B cell (primary cell): ENCODE measurements at regions not wholly inside any gene's neighbourhood (a gene's known extent, or its start where the extent isn't known, plus 50 kb on each side); places are given as distances from the start of the nearest gene placed in this dataset.

Experiments used
- ATAC-seq: fragments of 200-7000 bp; cut with Tn5 transposase; one replicate; pipeline ENCODE4 v1.10.0; 2021; ENCODE audit warnings: low read depth, mild to moderate bottlenecking, moderate number of reproducible peaks, moderate library complexity
- CTCF ChIA-PET: fragments of 350-600 bp; sonication (Branson Sonifier 250); formaldehyde crosslinking; loops from one replicate; lab custom pipeline; 2021; ENCODE audit warnings: antibody characterized with exemption, inconsistent platforms; lab: Charles Lee
- POLR2A ChIA-PET: fragments of 350-600 bp; sonication (Branson Sonifier 250); formaldehyde crosslinking; loops from one replicate; lab custom pipeline; 2021; ENCODE audit warnings: antibody characterized with exemption; lab: Charles Lee
- DNase-seq: peaks from one replicate; pipeline ENCODE4 v3.0.0; 2013
- H2AFZ ChIP-seq: 2 replicates; pipeline ENCODE4 v1.6.1; 2012; ENCODE audit warnings: mild to moderate bottlenecking, low read depth, low read length; ENCODE audit not compliant: insufficient read depth, poor library complexity, severe bottlenecking
- H3K27ac ChIP-seq, 2 donors: 1 replicate in 1 of 2; 2 replicates in 1 of 2; pipeline ENCODE4 v1.5.1; 2012 to 2013; ENCODE audit warnings: low read length in 2 of 2, mild to moderate bottlenecking in 2 of 2, moderate library complexity in 1 of 2
- H3K27me3 ChIP-seq, 4 experiments: fragments of 200-600 bp in 1 of 4; sonication (generic) in 1 of 4; replicated peaks in 1 of 4; 1 replicate in 2 of 4; 2 replicates in 2 of 4; pipeline versions ENCODE4 v1.6.1 to v1.7.0; 2013 to 2016; ENCODE audit warnings: low read length in 3 of 4, mild to moderate bottlenecking in 2 of 4, mixed read lengths in 1 of 4, moderate library complexity in 1 of 4; ENCODE audit not compliant: insufficient read depth in 4 of 4, control insufficient read depth in 3 of 4; ENCODE audit errors: control extremely low read depth in 1 of 4
- H3K36me3 ChIP-seq, 2 experiments: replicated peaks in 1 of 2; 1 replicate in 1 of 2; 2 replicates in 1 of 2; pipeline versions ENCODE4 v1.6.1 to v1.7.1; 2013; ENCODE audit warnings: low read length in 1 of 2; ENCODE audit not compliant: insufficient read depth in 2 of 2, control insufficient read depth in 1 of 2; ENCODE audit errors: control extremely low read depth in 1 of 2, extremely low read depth in 1 of 2
- H3K4me1 ChIP-seq, 2 donors: fragments of 200-600 bp in 1 of 2; sonication (generic) in 1 of 2; 1 replicate in 1 of 2; 2 replicates in 1 of 2; pipeline versions ENCODE4 v1.5.1 to v1.6.1; 2013 to 2017; ENCODE audit warnings: low read length in 2 of 2; ENCODE audit not compliant: control insufficient read depth in 2 of 2, insufficient read depth in 2 of 2
- H3K4me2 ChIP-seq: replicated peaks from 2 replicates; pipeline ENCODE3; 2012; ENCODE audit warnings: mild to moderate bottlenecking, low read depth, low read length; ENCODE audit not compliant: poor library complexity, severe bottlenecking
- H3K4me3 ChIP-seq, 5 experiments: fragments of 200-600 bp in 1 of 5; sonication (generic) in 1 of 5; 1 replicate in 3 of 5; 2 replicates in 2 of 5; pipeline versions ENCODE4 v1.5.1 to v1.7.0; 2011 to 2016; ENCODE audit warnings: low read length in 4 of 5, mild to moderate bottlenecking in 4 of 5, low read depth in 2 of 5, control low read depth in 1 of 5, moderate library complexity in 1 of 5; ENCODE audit not compliant: insufficient read depth in 1 of 5; ENCODE audit errors: control extremely low read depth in 1 of 5, extremely low read depth in 1 of 5
- H3K79me2 ChIP-seq: fragments of 200-600 bp; sonication (generic); one replicate; pipeline ENCODE4 v1.6.0; 2016; ENCODE audit warnings: low read length; ENCODE audit not compliant: control insufficient read depth, insufficient read depth
- H3K9ac ChIP-seq: fragments of 200-600 bp; sonication (generic); 2 replicates; pipeline ENCODE4 v1.6.1; 2017; ENCODE audit warnings: mild to moderate bottlenecking, low read length, moderate library complexity
- H3K9me3 ChIP-seq, 3 donors: one replicate each; pipeline versions ENCODE4 v1.6.1 to v1.7.1; 2013; ENCODE audit warnings: low read length in 2 of 3; ENCODE audit not compliant: control insufficient read depth in 2 of 3, insufficient read depth in 1 of 3; ENCODE audit errors: control extremely low read depth in 1 of 3
- H4K20me1 ChIP-seq: 2 replicates; pipeline ENCODE4 v1.6.0; 2012; ENCODE audit warnings: mild to moderate bottlenecking, low read length; ENCODE audit not compliant: insufficient read depth, control insufficient read depth, poor library complexity, severe bottlenecking
- H3K27ac Mint-ChIP-seq: one replicate; pipeline ENCODE4 v1.8.0; 2021; ENCODE audit warnings: mixed read lengths
- H3K27me3 Mint-ChIP-seq: one replicate; pipeline ENCODE4 v1.8.0; 2021; ENCODE audit warnings: mixed read lengths
- H3K4me1 Mint-ChIP-seq: one replicate; pipeline ENCODE4 v1.8.0; 2021; ENCODE audit warnings: mixed read lengths
- H3K4me3 Mint-ChIP-seq: one replicate; pipeline ENCODE4 v1.8.0; 2021; ENCODE audit warnings: mixed read lengths
- H3K9me3 Mint-ChIP-seq: one replicate; pipeline ENCODE4 v1.8.0; 2022; ENCODE audit warnings: mixed read lengths; ENCODE audit not compliant: insufficient read depth
- CTCF ChIP-seq: fragments of 200-600 bp; IDR thresholded peaks from one replicate; pipeline ENCODE4 v1.8.0; 2022; ENCODE audit warnings: antibody characterized with exemption, mild to moderate bottlenecking
- EZH2 ChIP-seq: IDR thresholded peaks from 2 replicates; pipeline ENCODE4 v1.6.1; 2012; ENCODE audit warnings: borderline replicate concordance, low read depth, mild to moderate bottlenecking, moderate library complexity, low read length; ENCODE audit not compliant: insufficient read depth, poor library complexity, severe bottlenecking
- WGBS: methylation state at CpG from one replicate; pipeline ENCODE4 v1.1.5; 2013; ENCODE audit warnings: missing lambda C conversion rate; ENCODE audit not compliant: insufficient coverage; 5-methylcytosine and 5-hydroxymethylcytosine counted together
- intact Hi-C: fragments of 100-400 bp; cut with micrococcal nuclease; formaldehyde crosslinking; loops from one replicate; pipeline ENCODE4 v1.10.0; 2022

DNA sequence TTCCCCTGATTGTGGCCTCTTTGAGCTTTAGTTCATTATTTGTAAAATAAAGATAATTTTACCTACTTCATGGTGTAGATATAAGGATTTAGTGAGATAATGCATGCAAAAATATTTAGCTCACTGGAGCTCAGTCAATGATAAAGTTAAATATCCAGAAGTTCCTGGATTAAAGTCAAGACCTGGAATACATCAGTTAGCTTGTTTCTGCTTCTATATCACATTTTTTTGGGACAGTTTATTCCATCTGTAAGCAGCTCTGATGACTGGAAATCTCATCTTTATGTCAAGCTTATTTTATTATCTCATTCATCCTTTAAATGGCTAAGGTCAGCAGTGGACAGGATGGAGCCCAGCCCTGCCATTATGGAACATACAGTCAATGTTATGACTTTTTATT, 152.0 kb downstream of the EVA1A start:
- POLR2A ChIA-PET = interaction anchor here (0.7 kb wide), 1 partner anchor 8 kb away, joined by 3 read pairs; no protein-coding TSS in a partner anchor
- CTCF ChIA-PET = interaction anchor here (0.6 to 5.0 kb wide), 7 partner anchors 8 to 489 kb away, joined by 3 to 31 read pairs (median 6); partner anchors contain the start of gene TACR1
- no peaks in the 10 kb centered on the region for H4K20me1 ChIP-seq
- peaks cover 5 to 15% (median 6%) of the 10 kb centered on the region in 3 donors for H3K9me3 ChIP-seq
- Mint-ChIP-seq H3K27me3 (no peaks in the 10 kb centered on the region), H3K4me1 (peaks cover 33% of the 10 kb centered on the region), H3K27ac (no peak overlapping the region), H3K4me3 (no peak overlapping the region), H3K9me3 (peaks cover 3% of the 10 kb centered on the region)
- no peak overlapping the region for H3K4me2 ChIP-seq
- no peak overlapping the region for H3K4me3 ChIP-seq
- peaks cover 0 to under 1% of the 10 kb centered on the region in 2 donors for H3K4me1 ChIP-seq
- peaks cover 0 to 4% (median 0%) of the 10 kb centered on the region in 4 experiments for H3K27me3 ChIP-seq
- ATAC-seq = no peak
- no peak overlapping the region for H3K27ac ChIP-seq
- no peak overlapping the region for H2AFZ ChIP-seq
- no peaks in the 10 kb centered on the region for H3K36me3 ChIP-seq
- no peak for DNase-seq
- peaks cover 37% of the 10 kb centered on the region for H3K79me2 ChIP-seq
- intact Hi-C loops = no loop called here
- H3K9ac ChIP-seq = no peak overlapping the region
- TF ChIP-seq CTCF (no peak), EZH2 (no peak)

DNA sequence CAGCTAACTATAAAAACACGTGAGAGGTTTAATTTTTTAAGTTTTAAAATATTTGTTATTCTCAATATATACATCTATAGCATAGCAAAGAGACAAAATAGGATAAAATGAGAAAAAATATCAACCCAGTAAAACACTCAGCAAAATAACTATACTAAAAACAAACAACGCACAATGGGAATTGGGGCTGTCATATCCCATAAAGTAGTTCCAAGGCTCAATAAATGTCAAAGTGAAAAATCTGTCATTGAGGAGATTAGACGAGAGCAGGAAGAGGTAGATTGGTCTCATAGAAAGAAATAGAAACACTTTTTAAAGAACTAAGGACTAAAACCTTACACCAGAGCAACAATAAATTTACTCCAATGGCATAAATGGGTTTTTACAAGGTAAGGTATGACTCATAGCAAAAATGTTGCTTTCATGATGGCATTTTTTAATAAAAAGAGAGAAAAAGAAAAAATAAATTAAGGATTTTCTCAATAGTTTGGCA, 153.7 kb downstream of the EVA1A start:
- no peak for TF ChIP-seq EZH2
- no peak for TF ChIP-seq CTCF
- no peaks in the 10 kb centered on the region for H3K9me3 Mint-ChIP-seq
- CTCF ChIA-PET = interaction anchor here (1.2 to 5.0 kb wide), 3 partner anchors 10 to 208 kb away, joined by 4 to 31 read pairs (median 14); partner anchors contain the start of gene TACR1

More for the DNA sequence above, 153.7 kb downstream of the EVA1A start:
- H3K27me3 Mint-ChIP-seq = no peaks in the 10 kb centered on the region
- Histone ChIP-seq H3K4me2 (no peak overlapping the region), H2AFZ (no peak overlapping the region), H3K4me1 (no peaks in the 10 kb centered on the region), H3K27me3 (peaks cover 0 to 4% (median 0%) of the 10 kb centered on the region in 4 experiments), H3K9me3 (peaks cover 4 to 13% (median 6%) of the 10 kb centered on the region in 3 donors), H3K9ac (no peak overlapping the region), H3K79me2 (peaks cover 35% of the 10 kb centered on the region), H3K36me3 (no peaks in the 10 kb centered on the region), H4K20me1 (peaks cover 6% of the 10 kb centered on the region), H3K4me3 (no peak overlapping the region), H3K27ac (no peak overlapping the region)
- H3K27ac Mint-ChIP-seq = no peak overlapping the region
- H3K4me3 Mint-ChIP-seq = no peak overlapping the region
- DNase-seq = no peak
- intact Hi-C loops = no loop called here
- POLR2A ChIA-PET = no interaction called here
- no peak for ATAC-seq
- WGBS = no CpG with 5 or more reads among the region's 3 CpGs
- H3K4me1 Mint-ChIP-seq = peaks cover 22% of the 10 kb centered on the region
